ENCODE measurements at regions not wholly inside any gene's neighbourhood (a gene's known extent, or its start where the extent isn't known, plus 50 kb on each side); places are given as distances from the start of the nearest gene placed in this dataset.

- no peak for TF ChIP-seq CTCF (IDR thresholded peaks at IDR 0.05 in 4 of 5, conservative IDR thresholded peaks at IDR 0.05 in 1 of 5)
- TF ChIP-seq POLR2A (IDR thresholded peaks at IDR 0.05), result no peak
Observed at GRCh38 chr12:88944397-88944796, 364.1 kb upstream of the KITLG start.
